HepG2 (cell line): ENCODE measurements at regions not wholly inside any gene's neighbourhood (a gene's known extent, or its start where the extent isn't known, plus 50 kb on each side); places are given as distances from the start of the nearest gene placed in this dataset.
A peak's percentile ranks its signal among the peaks of the same experiment; 100 is the strongest.

ENCODE experiments used
- ATAC-seq: fragments of 200-7000 bp; cut with Tn5 transposase; 3 replicates; pipeline ENCODE4 v1.9.1; 2020; ENCODE audit warnings: mild to moderate bottlenecking, moderate library complexity
- BruUV-seq: library from RNA; stranded (reverse); fragments of 400-500 nt; replicated peaks from 2 replicates; lab custom pipeline; 2021; lab: Mats Ljungman, UMichigan
- CTCF ChIA-PET: fragments of 300-600 bp; formaldehyde crosslinking; extraction: SDS; loops from one replicate; lab custom pipeline; 2021; ENCODE audit warnings: low total read pairs, inconsistent platforms, low intra/inter-chr PET ratio; lab: Yijun Ruan, JAX
- POLR2A ChIA-PET: fragments of 350-600 bp; sonication (Branson Sonifier 250); formaldehyde crosslinking; loops from one replicate; lab custom pipeline; 2020; ENCODE audit warnings: antibody characterized with exemption, inconsistent platforms; lab: Yijun Ruan, JAX
- DNase-seq: peaks from one replicate; pipeline ENCODE4 v3.0.0-alpha.2; 2015; ENCODE audit warnings: low spot score
- FAIRE-seq: peaks from 3 replicates; lab custom pipeline; 2011; peaks lifted over from hg19 to GRCh38; lab: Jason Lieb, UNC
- H2AFZ ChIP-seq: one replicate; pipeline ENCODE4 v1.6.1; 2011; ENCODE audit warnings: low read length, inconsistent platforms
- H3K27ac ChIP-seq: fragments of 300-600 bp; 3 replicates; pipeline ENCODE4 v1.8.0; 2011; ENCODE audit warnings: mixed run types, mild to moderate bottlenecking, mixed read lengths, low read length, inconsistent platforms; ENCODE audit not compliant: insufficient read depth; ENCODE audit errors: extremely low read length
- H3K27me3 ChIP-seq, 2 experiments: fragments of 200-600 bp in 1 of 2; 2 replicates in 1 of 2; 3 replicates in 1 of 2; pipeline versions ENCODE4 v1.6.0 to v1.8.0; 2011; ENCODE audit warnings: low read length in 2 of 2, mild to moderate bottlenecking in 2 of 2, moderate library complexity in 2 of 2, inconsistent platforms in 1 of 2; ENCODE audit not compliant: insufficient read depth in 2 of 2, control insufficient read depth in 1 of 2
- H3K36me3 ChIP-seq, 2 experiments: fragments of 200-600 bp in 1 of 2; replicated peaks in 1 of 2; 2 replicates in 1 of 2; 3 replicates in 1 of 2; pipeline versions ENCODE4 v1.5.1 to v1.8.0; 2011; ENCODE audit warnings: low read length in 2 of 2, inconsistent platforms in 1 of 2; ENCODE audit not compliant: insufficient read depth in 2 of 2, control insufficient read depth in 1 of 2
- H3K4me1 ChIP-seq: 2 replicates; pipeline ENCODE4 v1.5.1; 2012; ENCODE audit warnings: low read length, inconsistent platforms; ENCODE audit not compliant: insufficient read depth
- H3K4me2 ChIP-seq: 2 replicates; pipeline ENCODE4 v1.6.0; 2011; ENCODE audit warnings: low read depth, low read length, inconsistent platforms
- H3K4me3 ChIP-seq, 3 experiments: fragments of 200-600 bp in 1 of 3; sonication (generic), shearing (Covaris generic) in 1 of 3; replicated peaks in 1 of 3; 2 replicates each; pipeline ENCODE4 v1.5.1; 2011 to 2016; ENCODE audit warnings: low read length in 3 of 3, inconsistent platforms in 2 of 3, low read depth in 2 of 3, mild to moderate bottlenecking in 2 of 3, control low read depth in 1 of 3, mixed read lengths in 1 of 3; ENCODE audit not compliant: insufficient read depth in 1 of 3
- H3K79me2 ChIP-seq: one replicate; pipeline ENCODE4 v1.6.1; 2011; ENCODE audit warnings: low read length, inconsistent platforms; ENCODE audit not compliant: insufficient read depth
- H3K9ac ChIP-seq: 2 replicates; pipeline ENCODE4 v1.6.0; 2011; ENCODE audit warnings: mild to moderate bottlenecking, low read depth, low read length, inconsistent platforms; ENCODE audit not compliant: insufficient read depth
- H3K9me3 ChIP-seq: 2 replicates; pipeline ENCODE4 v1.5.1; 2012; ENCODE audit warnings: mild to moderate bottlenecking, low read length
- H4K20me1 ChIP-seq: 2 replicates; pipeline ENCODE4 v1.6.0; 2011; ENCODE audit warnings: inconsistent platforms, mild to moderate bottlenecking, low read length, moderate library complexity; ENCODE audit not compliant: insufficient read depth
- ATF4 ChIP-seq, 2 experiments: fragments of 450-650 bp in 1 of 2; sonication (generic) in 1 of 2; formaldehyde crosslinking; IDR thresholded peaks; 2 replicates each; pipeline versions ENCODE4 v1.5.0 to v1.8.0; 2020 to 2022; ENCODE audit warnings: mild to moderate bottlenecking in 1 of 2, missing genetic modification reagents in 1 of 2
- GLI4 ChIP-seq: sonication (generic); formaldehyde crosslinking; IDR thresholded peaks from 2 replicates; pipeline ENCODE4 v1.5.1; 2020; ENCODE audit warnings: missing genetic modification reagents, mild to moderate bottlenecking, moderate library complexity, borderline replicate concordance
- HOXD1 ChIP-seq: sonication (generic); formaldehyde crosslinking; IDR thresholded peaks from 2 replicates; pipeline ENCODE4 v1.5.0; 2020; ENCODE audit warnings: missing genetic modification reagents
- ISL2 ChIP-seq: sonication (generic); formaldehyde crosslinking; IDR thresholded peaks from 2 replicates; pipeline ENCODE4 v1.5.0; 2020; ENCODE audit warnings: missing genetic modification reagents
- NR2C2 ChIP-seq: sonication (generic); formaldehyde crosslinking; IDR thresholded peaks from 2 replicates; pipeline ENCODE4 v1.4.0; 2020; ENCODE audit warnings: missing genetic modification reagents, mild to moderate bottlenecking, moderate library complexity, borderline replicate concordance
- THAP8 ChIP-seq: sonication (generic); formaldehyde crosslinking; IDR thresholded peaks from 2 replicates; pipeline ENCODE4 v1.5.1; 2020; ENCODE audit warnings: missing genetic modification reagents, mild to moderate bottlenecking, borderline replicate concordance
- ZBTB4 ChIP-seq: sonication (generic); formaldehyde crosslinking; IDR thresholded peaks from 2 replicates; pipeline ENCODE4 v1.4.0; 2020; ENCODE audit warnings: missing genetic modification reagents, mild to moderate bottlenecking, borderline replicate concordance
- ZNF142 ChIP-seq: sonication (generic); formaldehyde crosslinking; IDR thresholded peaks from 2 replicates; pipeline ENCODE4 v1.4.0; 2020; ENCODE audit warnings: missing genetic modification reagents
- ZNF263 ChIP-seq: sonication (generic); formaldehyde crosslinking; IDR thresholded peaks from 2 replicates; pipeline ENCODE4 v1.4.0; 2020; ENCODE audit warnings: missing genetic modification reagents
- ZNF746 ChIP-seq: sonication (generic); formaldehyde crosslinking; IDR thresholded peaks from 2 replicates; pipeline ENCODE4 v1.8.0; 2022; ENCODE audit warnings: mild to moderate bottlenecking, missing genetic modification reagents
- WGBS: methylation state at CpG from one replicate; pipeline ENCODE4 v1.1.6; 2017; ENCODE audit warnings: low lambda C conversion rate; 5-methylcytosine and 5-hydroxymethylcytosine counted together
- in situ Hi-C: cut with HindIII; loops from 2 replicates; pipeline ENCODE4 v1.10.0; 2017; ENCODE audit warnings: low pct_unique_long_range_greater_than_20kb; ENCODE audit not compliant: extremely low pct_ligation_motif_present
- intact Hi-C: fragments of 100-400 bp; cut with micrococcal nuclease; formaldehyde crosslinking; loops from one replicate; pipeline ENCODE4 v1.10.0; 2022; ENCODE audit not compliant: unreplicated experiment

GRCh38 chr13:27006519-27007161 is 165.0 kb downstream of the USP12 start (continued):
- peak; percentile 94 for TF ChIP-seq ZNF263 (CRISPR knock-in tag)
- TF ChIP-seq, all 625 proteins: peak for 7

GRCh38 chr13:27005976-27006518 is 165.6 kb downstream of the USP12 start:
- CTCF ChIA-PET: no interaction called here
- Histone ChIP-seq H3K27ac (no peak overlapping the region), H3K79me2 (no peaks in the 10 kb centered on the region), H4K20me1 (no peaks in the 10 kb centered on the region), H3K9ac (no peak overlapping the region), H3K4me2 (peak overlapping the region; percentile 81; the same call in 1 of the 2 replicates), H3K27me3 (peaks cover 3 to 54% of the 10 kb centered on the region in 2 experiments; a peak in 4 of 5 replicates), H2AFZ (no peak overlapping the region), H3K4me1 (peaks cover 24% of the 10 kb centered on the region), H3K36me3 (no peaks in the 10 kb centered on the region), H3K4me3 (peak overlapping the region in 2 of 3 experiments; percentile 14 to 68; a peak in 2 of 6 replicates), H3K9me3 (no peaks in the 10 kb centered on the region)
- no peak for FAIRE-seq
- DNase-seq: no peak
- ATAC-seq: peak; percentile 47
- intact Hi-C loops (no loop called here), in situ Hi-C loops (no loop called here)
- no TSS peak for BruUV-seq
- 73% methylated on average over 6 of the region's 8 CpGs for WGBS
- POLR2A ChIA-PET: interaction anchor here (0.7 to 1.4 kb wide), 2 partner anchors 14 to 19 kb away, joined by 3 to 4 read pairs; no protein-coding TSS in a partner anchor
- TF ChIP-seq ATF4 (CRISPR knock-in tag; IDR thresholded peaks at IDR 0.05) (no peak), HOXD1 (no peak), NR2C2 (CRISPR knock-in tag) (no peak), ZNF142 (CRISPR knock-in tag) (no peak), THAP8 (no peak), ISL2 (CRISPR knock-in tag) (no peak), ZBTB4 (CRISPR knock-in tag) (no peak), GLI4 (CRISPR knock-in tag) (no peak), ZNF746 (CRISPR knock-in tag) (no peak)
